ENCODE measurements at regions not wholly inside any gene's neighbourhood (a gene's known extent, or its start where the extent isn't known, plus 50 kb on each side); places are given as distances from the start of the nearest gene placed in this dataset.

DNA sequence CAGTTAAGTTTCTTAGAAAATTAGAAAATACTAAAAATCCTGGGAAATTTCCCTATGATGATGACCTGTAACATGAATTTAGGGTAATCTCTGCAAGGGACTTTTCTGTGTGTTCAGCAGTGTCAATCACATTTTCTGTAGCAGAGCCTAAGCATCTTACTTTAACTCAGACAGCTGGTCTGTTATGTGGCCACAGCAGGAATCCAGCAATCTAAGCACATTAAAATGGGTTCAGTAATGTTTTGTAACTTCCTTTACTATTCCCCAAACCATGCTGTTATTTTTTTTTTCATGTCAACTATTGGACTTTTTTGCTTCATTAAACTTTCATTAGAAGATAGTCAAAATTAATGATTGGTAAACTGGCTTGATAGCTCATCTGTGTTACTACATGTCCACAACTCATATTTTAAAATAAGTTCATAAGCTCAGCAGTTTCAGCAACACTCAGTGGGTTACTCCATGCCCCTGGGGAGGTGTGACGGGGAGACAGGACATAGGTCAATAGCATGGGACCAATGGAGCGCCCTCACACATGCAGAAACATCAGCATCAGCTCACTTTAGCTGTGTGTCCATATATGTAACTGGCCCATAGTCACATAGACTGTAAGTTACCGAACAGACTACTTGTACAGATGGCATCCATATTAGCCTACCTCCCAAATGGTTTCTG is 168.0 kb upstream of the PACRGL start:
- Histone ChIP-seq H3K9me3 (replicated peaks; ENCODE audit: control insufficient read depth, insufficient read depth, low read length) (no peaks in the 10 kb centered on the region), H3K4me3 (replicated peaks in 1 of 3; ENCODE audit: insufficient read depth in 1 of 3, low read depth in 1 of 3, low read length in 3 of 3) (no peak overlapping the region), H3K4me2 (ENCODE audit: insufficient read depth, low read length) (no peak overlapping the region), H3K9me1 (replicated peaks; ENCODE audit: control insufficient read depth, extremely low read depth, insufficient read depth, low read length) (no peaks in the 10 kb centered on the region), H3K27me3 (ENCODE audit: control insufficient read depth in 2 of 2, insufficient read depth in 2 of 2, low read length in 2 of 2) (no peaks in the 10 kb centered on the region), H3K79me2 (ENCODE audit: control insufficient read depth, insufficient read depth, low read length) (no peaks in the 10 kb centered on the region), H3K27ac (ENCODE audit: insufficient read depth, low read depth, low read length) (no peak overlapping the region), H4K20me1 (replicated peaks; ENCODE audit: control insufficient read depth, extremely low read depth, insufficient read depth, low read length) (no peaks in the 10 kb centered on the region), H3K4me1 (ENCODE audit: control insufficient read depth, extremely low read depth, insufficient read depth, low read length) (peaks cover 2% of the 10 kb centered on the region), H3K36me3 (ENCODE audit: control insufficient read depth in 2 of 2, extremely low read depth in 1 of 2, insufficient read depth in 2 of 2, low read length in 2 of 2) (no peaks in the 10 kb centered on the region), H3K9ac (replicated peaks; ENCODE audit: extremely low read depth, insufficient read depth, low read length) (no peak overlapping the region), H2AFZ (ENCODE audit: low read depth, low read length) (no peak overlapping the region)
- intact Hi-C loops (cut with micrococcal nuclease): no loop called here
- FAIRE-seq (no peak), DNase-seq (ENCODE audit: low read depth, low spot score) (no peak)
- ChIA-PET POLR2A (interaction anchor here (0.6 kb wide), 1 partner anchor 89 kb away, joined by 6 read pairs; no protein-coding TSS in a partner anchor), CTCF (interaction anchor here (0.9 to 1.6 kb wide), 3 partner anchors 8 to 232 kb away, joined by 3 to 4 read pairs (median 3); no protein-coding TSS in a partner anchor)
- TF ChIP-seq POLR2A (IDR thresholded peaks at IDR 0.05; ENCODE audit: low read depth, low read length): no peak
- TF ChIP-seq MYC (IDR thresholded peaks at IDR 0.05; ENCODE audit: low read depth, low read length): no peak
- TF ChIP-seq FOS (IDR thresholded peaks at IDR 0.05; ENCODE audit: borderline replicate concordance, insufficient read depth, low read length): no peak
- TF ChIP-seq, protein P1, sequence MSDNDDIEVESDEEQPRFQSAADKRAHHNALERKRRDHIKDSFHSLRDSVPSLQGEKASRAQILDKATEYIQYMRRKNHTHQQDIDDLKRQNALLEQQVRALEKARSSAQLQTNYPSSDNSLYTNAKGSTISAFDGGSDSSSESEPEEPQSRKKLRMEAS (IDR thresholded peaks at IDR 0.05; ENCODE audit: insufficient read depth, insufficient read length): no peak
- no peak for TF ChIP-seq EZH2 (IDR thresholded peaks at IDR 0.05; ENCODE audit: borderline replicate concordance, low read depth, low read length, severe bottlenecking)
- no peak for TF ChIP-seq GATA2 (IDR thresholded peaks at IDR 0.05; ENCODE audit: insufficient read depth, insufficient read length, low read depth, low read length)
- BruUV-seq (replicated peaks): no TSS peak
- dilution Hi-C loops (cut with MboI; ENCODE audit: extremely low pct_ligation_motif_present, low sequenced_read_pairs): no loop called here

Data from endothelial cell of umbilical vein (primary cell).